CD14-positive monocyte (primary cell): ENCODE measurements at regions not wholly inside any gene's neighbourhood (a gene's known extent, or its start where the extent isn't known, plus 50 kb on each side); places are given as distances from the start of the nearest gene placed in this dataset.
A peak's percentile ranks its signal among the peaks of the same experiment; 100 is the strongest.

Experiments
- DNase-seq, 3 donors: peaks; one replicate each; pipeline ENCODE4 v3.0.0-alpha.2; 2011 to 2022
- H2AFZ ChIP-seq: 2 replicates; pipeline ENCODE4 v1.6.0; 2012; ENCODE audit warnings: mild to moderate bottlenecking, low read depth, low read length, inconsistent platforms; ENCODE audit not compliant: insufficient read depth, poor library complexity, severe bottlenecking
- H3K27ac ChIP-seq, 2 donors: 1 replicate in 1 of 2; 2 replicates in 1 of 2; pipeline ENCODE4 v1.5.1; 2012 to 2013; ENCODE audit warnings: low read length in 2 of 2, control low read depth in 1 of 2, inconsistent platforms in 1 of 2, low read depth in 1 of 2, mild to moderate bottlenecking in 1 of 2
- H3K27me3 ChIP-seq, 2 donors: one replicate each; pipeline versions ENCODE4 v1.6.0 to v1.6.1; 2011 to 2013; ENCODE audit warnings: low read length in 2 of 2; ENCODE audit not compliant: control insufficient read depth in 2 of 2, insufficient read depth in 2 of 2
- H3K36me3 ChIP-seq, 2 donors: replicated peaks in 1 of 2; 1 replicate in 1 of 2; 2 replicates in 1 of 2; pipeline versions ENCODE4 v1.5.1 to v1.6.1; 2012 to 2013; ENCODE audit warnings: low read length in 2 of 2, control low read depth in 1 of 2, inconsistent platforms in 1 of 2, mild to moderate bottlenecking in 1 of 2; ENCODE audit not compliant: insufficient read depth in 2 of 2, control insufficient read depth in 1 of 2
- H3K4me1 ChIP-seq, 2 donors: 1 replicate in 1 of 2; 2 replicates in 1 of 2; pipeline versions ENCODE4 v1.5.1 to v1.6.1; 2012 to 2013; ENCODE audit warnings: low read length in 2 of 2, control low read depth in 1 of 2, inconsistent platforms in 1 of 2, mild to moderate bottlenecking in 1 of 2, moderate library complexity in 1 of 2; ENCODE audit not compliant: insufficient read depth in 2 of 2, control insufficient read depth in 1 of 2
- H3K4me2 ChIP-seq: replicated peaks from 2 replicates; pipeline ENCODE3; 2012; ENCODE audit warnings: low read length, moderate library complexity, mild to moderate bottlenecking; ENCODE audit not compliant: poor library complexity, severe bottlenecking; ENCODE audit errors: extremely low read depth
- H3K4me3 ChIP-seq, 3 experiments: fragments of 200-600 bp in 1 of 3; sonication (generic) in 1 of 3; replicated peaks in 1 of 3; 1 replicate in 2 of 3; 2 replicates in 1 of 3; pipeline ENCODE4 v1.5.1; 2011 to 2013; ENCODE audit warnings: low read length in 3 of 3, mild to moderate bottlenecking in 3 of 3, control low read depth in 2 of 3, low read depth in 2 of 3, inconsistent platforms in 1 of 3, moderate library complexity in 1 of 3
- H3K79me2 ChIP-seq: 2 replicates; pipeline ENCODE4 v1.6.0; 2012; ENCODE audit warnings: mild to moderate bottlenecking, control low read depth, inconsistent platforms, low read length, moderate library complexity; ENCODE audit not compliant: insufficient read depth
- H3K9ac ChIP-seq: 2 replicates; pipeline ENCODE4 v1.6.0; 2017; ENCODE audit warnings: low read length, mild to moderate bottlenecking; ENCODE audit not compliant: insufficient read depth, poor library complexity, severe bottlenecking
- H3K9me3 ChIP-seq, 2 donors: replicated peaks in 1 of 2; 1 replicate in 1 of 2; 2 replicates in 1 of 2; pipeline versions ENCODE4 v1.5.1 to v1.6.1; 2012 to 2013; ENCODE audit warnings: low read length in 2 of 2, control low read depth in 1 of 2; ENCODE audit not compliant: control insufficient read depth in 1 of 2, insufficient read depth in 1 of 2
- H4K20me1 ChIP-seq: 2 replicates; pipeline ENCODE4 v1.6.0; 2012; ENCODE audit warnings: mild to moderate bottlenecking, low read length, control low read depth, moderate library complexity; ENCODE audit not compliant: insufficient read depth
- H3K27ac Mint-ChIP-seq, 7 donors: one replicate each; pipeline ENCODE4 v1.8.0; 2020; ENCODE audit warnings: mild to moderate bottlenecking in 7 of 7, mixed read lengths in 7 of 7, moderate library complexity in 6 of 7, inconsistent platforms in 2 of 7
- H3K27me3 Mint-ChIP-seq, 3 donors: one replicate each; pipeline ENCODE4 v1.8.0; 2021 to 2022; ENCODE audit warnings: low read depth in 3 of 3, mild to moderate bottlenecking in 3 of 3, mixed read lengths in 3 of 3, moderate library complexity in 3 of 3, inconsistent platforms in 1 of 3
- H3K36me3 Mint-ChIP-seq, 2 donors: one replicate each; pipeline ENCODE4 v1.8.0; 2020; ENCODE audit warnings: mixed read lengths in 2 of 2, inconsistent platforms in 1 of 2, mild to moderate bottlenecking in 1 of 2
- H3K4me1 Mint-ChIP-seq: one replicate; pipeline ENCODE4 v1.8.0; 2020; ENCODE audit warnings: mild to moderate bottlenecking, mixed read lengths
- H3K4me3 Mint-ChIP-seq, 2 donors: one replicate each; pipeline ENCODE4 v1.8.0; 2020; ENCODE audit warnings: mild to moderate bottlenecking in 2 of 2, mixed read lengths in 2 of 2, moderate library complexity in 1 of 2
- H3K9me3 Mint-ChIP-seq, 7 donors: one replicate each; pipeline ENCODE4 v1.8.0; 2020 to 2022; ENCODE audit warnings: mixed read lengths in 7 of 7, mild to moderate bottlenecking in 6 of 7, moderate library complexity in 6 of 7, inconsistent platforms in 2 of 7
- CTCF ChIP-seq: fragments of 200-600 bp; IDR thresholded peaks from one replicate; pipeline ENCODE4 v1.8.0; 2022; ENCODE audit warnings: antibody characterized with exemption, mild to moderate bottlenecking
- WGBS: methylation state at CpG from one replicate; pipeline ENCODE4 v1.1.5; 2013; ENCODE audit warnings: missing lambda C conversion rate; ENCODE audit not compliant: insufficient coverage; 5-methylcytosine and 5-hydroxymethylcytosine counted together
- intact Hi-C, 2 donors: fragments of 100-400 bp; cut with micrococcal nuclease; formaldehyde crosslinking; loops; one replicate each; pipeline versions ENCODE4 v1.15.0 to v1.15.1; 2023

GRCh38 chr11:110986016-110986415 lies 259.5 kb upstream of the POU2AF2 start:
- no peak for TF ChIP-seq CTCF
- no peaks in the 10 kb centered on the region for H3K36me3 Mint-ChIP-seq
- intact Hi-C loops = no loop called here
- no peak for DNase-seq
- Histone ChIP-seq H3K27me3 (no peaks in the 10 kb centered on the region), H3K4me1 (peaks cover 27 to 38% of the 10 kb centered on the region in 2 donors), H3K9ac (no peak overlapping the region), H3K9me3 (no peaks in the 10 kb centered on the region), H3K4me2 (no peak overlapping the region), H3K79me2 (no peaks in the 10 kb centered on the region), H3K36me3 (no peaks in the 10 kb centered on the region), H3K4me3 (no peak overlapping the region), H2AFZ (no peak overlapping the region), H3K27ac (no peak overlapping the region), H4K20me1 (no peaks in the 10 kb centered on the region)
- peaks cover 1 to 6% (median 3%) of the 10 kb centered on the region in 3 donors for H3K27me3 Mint-ChIP-seq
- H3K9me3 Mint-ChIP-seq = no peaks in the 10 kb centered on the region
- H3K4me1 Mint-ChIP-seq = peaks cover 19% of the 10 kb centered on the region
- no peak overlapping the region for H3K4me3 Mint-ChIP-seq
- no peak overlapping the region for H3K27ac Mint-ChIP-seq
- no CpG with 5 or more reads among the region's 7 CpGs for WGBS

- Mint-ChIP-seq H3K27ac (peak overlapping the region in 1 of 7 donors; percentile 55), H3K27me3 (peaks cover 1 to 6% (median 3%) of the 10 kb centered on the region in 3 donors), H3K36me3 (no peaks in the 10 kb centered on the region), H3K9me3 (no peaks in the 10 kb centered on the region), H3K4me3 (no peak overlapping the region), H3K4me1 (peaks cover 17% of the 10 kb centered on the region)
- Histone ChIP-seq H3K36me3 (no peaks in the 10 kb centered on the region), H3K79me2 (no peaks in the 10 kb centered on the region), H3K9me3 (no peaks in the 10 kb centered on the region), H3K27me3 (no peaks in the 10 kb centered on the region), H2AFZ (no peak overlapping the region), H3K4me2 (no peak overlapping the region), H3K4me1 (peaks cover 26 to 37% of the 10 kb centered on the region in 2 donors), H3K27ac (no peak overlapping the region), H4K20me1 (no peaks in the 10 kb centered on the region), H3K4me3 (no peak overlapping the region), H3K9ac (no peak overlapping the region)
- intact Hi-C loops = no loop called here
- DNase-seq = no peak
- no peak for TF ChIP-seq CTCF
Observed at GRCh38 chr11:110985547-110985946, 260.0 kb upstream of the POU2AF2 start.
